ENCODE measurements at regions not wholly inside any gene's neighbourhood (a gene's known extent, or its start where the extent isn't known, plus 50 kb on each side); places are given as distances from the start of the nearest gene placed in this dataset.
A peak's percentile ranks its signal among the peaks of the same experiment; 100 is the strongest.

- no peak for DNase-seq
Observed at GRCh38 chr5:93313672-93314071, 267.3 kb downstream of the NR2F1-AS1 start.

GRCh38 chr5:93311881-93312280, 269.1 kb downstream of the NR2F1-AS1 start:
- no peak for DNase-seq

- DNase-seq, result no peak
Observed at GRCh38 chr5:93307557-93307956, 273.5 kb downstream of the NR2F1-AS1 start.

- no peak for DNase-seq
Observed at GRCh38 chr5:93305984-93306383, 275.0 kb downstream of the NR2F1-AS1 start.

GRCh38 chr5:93304456-93305250, 276.4 kb downstream of the NR2F1-AS1 start:
- no peak for DNase-seq

- DNase-seq, result no peak
Observed at GRCh38 chr5:93303291-93303691, 277.7 kb downstream of the NR2F1-AS1 start.

- no peak for DNase-seq
Observed at GRCh38 chr5:93302711-93303110, 278.3 kb downstream of the NR2F1-AS1 start.

- DNase-seq, result no peak
Observed at GRCh38 chr5:93300945-93301344, 280.1 kb downstream of the NR2F1-AS1 start.

- no peak for DNase-seq
Observed at GRCh38 chr5:93300309-93300923, 280.6 kb downstream of the NR2F1-AS1 start.

- no peak for DNase-seq
Observed at GRCh38 chr5:93299681-93300308, 281.2 kb downstream of the NR2F1-AS1 start.

- no peak for DNase-seq
Observed at GRCh38 chr5:93297116-93297515, 283.9 kb downstream of the NR2F1-AS1 start.

GRCh38 chr5:93296338-93296737, 284.7 kb downstream of the NR2F1-AS1 start:
- no peak for DNase-seq

GRCh38 chr5:93294996-93295395, 286.0 kb downstream of the NR2F1-AS1 start:
- DNase-seq, result no peak

GRCh38 chr5:93294199-93294598, 286.8 kb downstream of the NR2F1-AS1 start:
- DNase-seq, result peak; percentile 17

- DNase-seq, result no peak
Observed at GRCh38 chr5:93289942-93290341, 291.1 kb downstream of the NR2F1-AS1 start.

- no peak for DNase-seq
Observed at GRCh38 chr5:93285461-93285860, 295.6 kb downstream of the NR2F1-AS1 start.

GRCh38 chr5:93281980-93282772, 298.8 kb downstream of the NR2F1-AS1 start:
- no peak for DNase-seq

GRCh38 chr5:93280518-93280917, 300.5 kb downstream of the NR2F1-AS1 start:
- DNase-seq, result no peak

- no peak for DNase-seq
Observed at GRCh38 chr5:93279296-93279963, 301.6 kb downstream of the NR2F1-AS1 start.

- no peak for DNase-seq
Observed at GRCh38 chr5:93278896-93279295, 302.1 kb downstream of the NR2F1-AS1 start.

GRCh38 chr5:93277051-93277450, 304.0 kb downstream of the NR2F1-AS1 start:
- DNase-seq, result no peak

GRCh38 chr5:93275376-93275775, 305.6 kb downstream of the NR2F1-AS1 start:
- DNase-seq, result no peak

- no peak for DNase-seq
Observed at GRCh38 chr5:93274291-93274690, 306.7 kb downstream of the NR2F1-AS1 start.

Measured in T1000 (cell line).